ENCODE measurements at regions not wholly inside any gene's neighbourhood (a gene's known extent, or its start where the extent isn't known, plus 50 kb on each side); places are given as distances from the start of the nearest gene placed in this dataset.

DNA sequence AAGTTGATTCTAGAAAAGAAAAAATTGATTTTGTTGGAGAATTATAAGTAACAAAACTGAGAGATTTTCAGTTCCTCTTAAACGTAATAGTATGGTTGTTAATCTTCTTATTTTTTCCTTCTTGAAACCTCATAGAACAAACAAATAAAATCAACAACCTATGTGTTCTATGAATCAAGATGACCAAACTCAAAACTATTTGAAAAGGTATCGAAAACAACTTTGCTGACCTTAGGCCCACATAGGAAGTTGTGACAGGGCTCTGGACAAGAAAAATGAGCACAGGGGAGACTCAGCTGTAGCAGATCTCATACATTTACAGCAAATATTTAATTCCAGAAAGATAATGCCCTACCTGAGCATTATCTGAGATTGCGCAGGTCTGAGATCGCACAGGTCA, 169.4 kb upstream of the CCNH start:
- no peak overlapping the region for H3K4me3 ChIP-seq (ENCODE audit: low read depth, low read length, poor library complexity, severe bottlenecking)
- TF ChIP-seq CTCF (conservative IDR thresholded peaks at IDR 0.05; ENCODE audit: low read length) (no peak), EZH2phosphoT487 (IDR thresholded peaks at IDR 0.05; ENCODE audit: borderline replicate concordance, low read depth, low read length) (no peak)
- H3K9me2 ChIP-seq (ENCODE audit: insufficient read depth, low read length) = no peaks in the 10 kb centered on the region
- ChIA-PET CTCF (ENCODE audit: unreplicated experiment) (no interaction called here), POLR2A (no interaction called here)
- H3K4me1 ChIP-seq (ENCODE audit: insufficient read depth, low read length, poor library complexity, severe bottlenecking) = no peaks in the 10 kb centered on the region
- H3K4me2 ChIP-seq (ENCODE audit: low read length) = no peak overlapping the region
- H3K27ac ChIP-seq (ENCODE audit: low read depth, low read length, poor library complexity, severe bottlenecking) = no peak overlapping the region
- no peaks in the 10 kb centered on the region for H3K79me2 ChIP-seq (ENCODE audit: insufficient read depth, low read depth, low read length)
- H3K36me3 ChIP-seq (ENCODE audit: insufficient read depth, low read length) = no peaks in the 10 kb centered on the region
- no TSS peak for BruUV-seq (replicated peaks)
- H4K20me1 ChIP-seq (ENCODE audit: insufficient read depth, low read length) = no peaks in the 10 kb centered on the region
- intact Hi-C loops (cut with micrococcal nuclease; ENCODE audit: unreplicated experiment) = no loop called here
- no peak for DNase-seq (ENCODE audit: low spot score)
- H3K9me3 ChIP-seq (ENCODE audit: low read length) = no peaks in the 10 kb centered on the region
- H2AFZ ChIP-seq (ENCODE audit: low read length) = no peak overlapping the region

DNA sequence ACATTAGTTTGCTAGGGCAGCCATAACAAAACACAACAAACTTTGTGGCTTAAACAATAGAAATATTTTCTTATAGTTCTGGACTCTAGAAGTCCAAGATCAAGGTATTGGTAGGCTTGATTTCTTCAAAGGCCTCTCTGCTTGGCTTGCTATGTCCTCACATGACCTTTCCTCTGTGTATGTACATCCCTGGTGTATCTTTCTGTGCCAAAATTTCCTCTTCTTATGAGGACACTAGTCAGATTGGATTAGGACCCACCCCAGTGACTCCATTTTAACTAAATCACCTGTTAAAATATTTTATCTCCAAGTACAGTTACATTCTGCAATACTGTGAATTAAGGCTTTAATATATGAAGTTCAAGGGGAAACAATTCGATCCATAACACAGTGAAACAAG, 168.9 kb upstream of the CCNH start:
- H3K27ac ChIP-seq (ENCODE audit: low read depth, low read length, poor library complexity, severe bottlenecking) = no peak overlapping the region
- no peaks in the 10 kb centered on the region for H3K4me1 ChIP-seq (ENCODE audit: insufficient read depth, low read length, poor library complexity, severe bottlenecking)
- H3K4me2 ChIP-seq (ENCODE audit: low read length) = no peak overlapping the region
- no peaks in the 10 kb centered on the region for H4K20me1 ChIP-seq (ENCODE audit: insufficient read depth, low read length)
- no peak overlapping the region for H2AFZ ChIP-seq (ENCODE audit: low read length)
- CTCF ChIA-PET (ENCODE audit: unreplicated experiment) = no interaction called here
- H3K79me2 ChIP-seq (ENCODE audit: insufficient read depth, low read depth, low read length) = no peaks in the 10 kb centered on the region
- H3K9me2 ChIP-seq (ENCODE audit: insufficient read depth, low read length) = no peaks in the 10 kb centered on the region
- no peak for DNase-seq (ENCODE audit: low spot score)
- POLR2A ChIA-PET = no interaction called here
- BruUV-seq (replicated peaks) = no TSS peak
- H3K4me3 ChIP-seq (ENCODE audit: low read depth, low read length, poor library complexity, severe bottlenecking) = no peak overlapping the region
- no peaks in the 10 kb centered on the region for H3K36me3 ChIP-seq (ENCODE audit: insufficient read depth, low read length)
- TF ChIP-seq CTCF (conservative IDR thresholded peaks at IDR 0.05; ENCODE audit: low read length) (no peak), EZH2phosphoT487 (IDR thresholded peaks at IDR 0.05; ENCODE audit: borderline replicate concordance, low read depth, low read length) (no peak)
- no peaks in the 10 kb centered on the region for H3K9me3 ChIP-seq (ENCODE audit: low read length)
- intact Hi-C loops (cut with micrococcal nuclease; ENCODE audit: unreplicated experiment) = no loop called here

GRCh38 chr5:87579678-87580077, 166.9 kb upstream of the CCNH start:
- Histone ChIP-seq H3K79me2 (ENCODE audit: insufficient read depth, low read depth, low read length) (no peaks in the 10 kb centered on the region), H3K27ac (ENCODE audit: low read depth, low read length, poor library complexity, severe bottlenecking) (no peak overlapping the region), H3K36me3 (ENCODE audit: insufficient read depth, low read length) (no peaks in the 10 kb centered on the region), H3K4me2 (ENCODE audit: low read length) (no peak overlapping the region), H2AFZ (ENCODE audit: low read length) (no peak overlapping the region), H3K4me1 (ENCODE audit: insufficient read depth, low read length, poor library complexity, severe bottlenecking) (no peaks in the 10 kb centered on the region), H3K4me3 (ENCODE audit: low read depth, low read length, poor library complexity, severe bottlenecking) (no peak overlapping the region), H4K20me1 (ENCODE audit: insufficient read depth, low read length) (no peaks in the 10 kb centered on the region), H3K9me3 (ENCODE audit: low read length) (no peaks in the 10 kb centered on the region), H3K9me2 (ENCODE audit: insufficient read depth, low read length) (no peaks in the 10 kb centered on the region)
- CTCF ChIA-PET (ENCODE audit: unreplicated experiment) = no interaction called here
- POLR2A ChIA-PET = no interaction called here
- no TSS peak for BruUV-seq (replicated peaks)
- intact Hi-C loops (cut with micrococcal nuclease; ENCODE audit: unreplicated experiment) = no loop called here
- no peak for DNase-seq (ENCODE audit: low spot score)
- TF ChIP-seq EZH2phosphoT487 (IDR thresholded peaks at IDR 0.05; ENCODE audit: borderline replicate concordance, low read depth, low read length) = no peak

Data from OCI-LY7 (cell line).